ENCODE measurements at regions not wholly inside any gene's neighbourhood (a gene's known extent, or its start where the extent isn't known, plus 50 kb on each side); places are given as distances from the start of the nearest gene placed in this dataset.

DNA sequence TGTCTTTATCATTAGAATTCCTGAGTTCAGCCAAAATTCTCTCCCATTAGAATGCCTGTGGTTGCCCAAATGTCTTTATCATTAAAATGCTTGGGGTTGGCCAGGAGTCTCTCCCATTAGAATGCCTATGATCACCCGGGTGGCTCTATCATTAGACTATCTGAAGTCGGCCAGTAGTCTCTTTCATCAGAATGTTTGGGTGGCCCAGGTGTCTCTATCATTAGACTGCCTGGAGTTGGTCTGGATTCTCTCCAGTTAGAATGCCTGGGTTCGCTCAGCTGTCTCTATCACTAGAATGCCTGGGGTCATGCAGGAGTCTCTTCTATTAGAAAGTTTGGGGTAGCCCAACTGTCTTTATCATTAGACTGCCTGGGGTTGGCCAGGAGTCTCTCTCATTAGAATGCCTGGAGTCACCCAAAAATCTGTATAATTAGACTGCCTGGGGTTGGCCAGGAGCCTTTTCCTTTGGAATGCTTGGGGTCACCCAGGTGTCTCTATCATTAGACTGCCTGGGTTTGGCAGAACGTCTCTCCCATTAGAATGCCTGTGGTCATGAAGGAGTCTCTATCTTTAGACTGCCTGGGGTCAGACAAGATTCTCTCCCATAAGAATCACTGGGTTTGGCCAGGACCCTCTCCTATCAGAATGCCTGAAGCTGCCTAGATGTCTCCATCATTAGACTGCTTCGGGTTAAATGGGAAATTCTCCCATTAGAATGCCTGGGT, 1478.3 kb downstream of the UQCRFS1 start:
- Histone ChIP-seq H3K9me3 (peaks cover 0 to 12% (median 4%) of the 10 kb centered on the region in 4 donors), H3K27me3 (no peaks in the 10 kb centered on the region), H3K4me3 (no peak overlapping the region), H3K27ac (no peak overlapping the region), H3K36me3 (peaks cover 0 to 66% (median 3%) of the 10 kb centered on the region in 4 donors), H3K4me1 (no peaks in the 10 kb centered on the region)
- no peak for DNase-seq
- intact Hi-C loops (cut with DNase I), result no loop called here
- WGBS, 2 donors, result 92 to 93% methylated on average over 5 of the region's 5 CpGs
- TF ChIP-seq, protein P1, sequence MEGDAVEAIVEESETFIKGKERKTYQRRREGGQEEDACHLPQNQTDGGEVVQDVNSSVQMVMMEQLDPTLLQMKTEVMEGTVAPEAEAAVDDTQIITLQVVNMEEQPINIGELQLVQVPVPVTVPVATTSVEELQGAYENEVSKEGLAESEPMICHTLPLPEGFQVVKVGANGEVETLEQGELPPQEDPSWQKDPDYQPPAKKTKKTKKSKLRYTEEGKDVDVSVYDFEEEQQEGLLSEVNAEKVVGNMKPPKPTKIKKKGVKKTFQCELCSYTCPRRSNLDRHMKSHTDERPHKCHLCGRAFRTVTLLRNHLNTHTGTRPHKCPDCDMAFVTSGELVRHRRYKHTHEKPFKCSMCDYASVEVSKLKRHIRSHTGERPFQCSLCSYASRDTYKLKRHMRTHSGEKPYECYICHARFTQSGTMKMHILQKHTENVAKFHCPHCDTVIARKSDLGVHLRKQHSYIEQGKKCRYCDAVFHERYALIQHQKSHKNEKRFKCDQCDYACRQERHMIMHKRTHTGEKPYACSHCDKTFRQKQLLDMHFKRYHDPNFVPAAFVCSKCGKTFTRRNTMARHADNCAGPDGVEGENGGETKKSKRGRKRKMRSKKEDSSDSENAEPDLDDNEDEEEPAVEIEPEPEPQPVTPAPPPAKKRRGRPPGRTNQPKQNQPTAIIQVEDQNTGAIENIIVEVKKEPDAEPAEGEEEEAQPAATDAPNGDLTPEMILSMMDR (IDR thresholded peaks at IDR 0.05), result no peak
- TF ChIP-seq EP300 (IDR thresholded peaks at IDR 0.05) (no peak), POLR2A (IDR thresholded peaks at IDR 0.05) (no peak), POLR2AphosphoS5 (IDR thresholded peaks at IDR 0.05) (no peak)

DNA sequence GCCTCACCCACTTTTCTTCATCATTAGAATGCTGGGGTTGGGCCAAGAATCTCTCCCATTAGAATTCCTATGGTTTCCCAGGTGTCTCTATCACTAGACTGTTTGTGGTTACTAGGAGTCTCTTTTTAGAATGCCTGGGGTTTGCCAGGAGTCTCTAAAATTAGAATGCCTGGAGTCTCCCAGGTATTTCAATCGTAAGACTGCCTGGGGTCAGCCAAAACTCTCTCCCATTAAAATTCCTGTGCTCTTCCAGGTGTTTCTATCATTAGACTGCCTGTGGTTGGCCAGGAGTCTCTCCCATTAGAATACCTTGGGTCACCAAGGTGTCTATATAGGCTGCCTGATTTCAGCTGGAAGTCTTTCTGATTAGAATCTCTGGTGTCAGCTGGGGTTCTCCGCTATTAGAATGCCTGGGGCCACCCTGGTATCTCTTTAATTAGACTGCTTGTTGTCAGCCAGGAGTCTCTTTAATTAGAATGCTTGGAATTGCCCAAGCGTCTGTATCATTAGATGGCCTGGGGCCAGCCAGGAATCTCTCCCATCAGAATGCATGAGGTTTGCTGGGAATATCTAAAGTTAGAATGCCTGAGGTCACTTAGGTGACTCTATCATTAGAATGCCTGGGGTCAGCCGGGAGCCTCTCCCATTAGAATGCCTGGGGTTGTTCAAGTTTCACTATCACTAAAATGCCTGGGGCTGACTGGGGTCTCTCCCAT, 1479.2 kb downstream of the UQCRFS1 start:
- no peak overlapping the region for H3K27ac ChIP-seq
- 93 to 96% methylated on average over 4 of the region's 4 CpGs for WGBS, 2 donors
- H3K4me1 ChIP-seq, result no peaks in the 10 kb centered on the region
- H3K27me3 ChIP-seq, result no peaks in the 10 kb centered on the region
- intact Hi-C loops (cut with DNase I), result no loop called here
- peaks cover 0 to 12% (median 7%) of the 10 kb centered on the region in 4 donors for H3K9me3 ChIP-seq
- no peak for DNase-seq
- no peak for TF ChIP-seq EP300 (IDR thresholded peaks at IDR 0.05)
- TF ChIP-seq, protein P1 (IDR thresholded peaks at IDR 0.05), result no peak
- no peak for TF ChIP-seq POLR2A (IDR thresholded peaks at IDR 0.05)
- peaks cover 0 to 66% (median 3%) of the 10 kb centered on the region in 4 donors for H3K36me3 ChIP-seq
- H3K4me3 ChIP-seq, result no peak overlapping the region

DNA sequence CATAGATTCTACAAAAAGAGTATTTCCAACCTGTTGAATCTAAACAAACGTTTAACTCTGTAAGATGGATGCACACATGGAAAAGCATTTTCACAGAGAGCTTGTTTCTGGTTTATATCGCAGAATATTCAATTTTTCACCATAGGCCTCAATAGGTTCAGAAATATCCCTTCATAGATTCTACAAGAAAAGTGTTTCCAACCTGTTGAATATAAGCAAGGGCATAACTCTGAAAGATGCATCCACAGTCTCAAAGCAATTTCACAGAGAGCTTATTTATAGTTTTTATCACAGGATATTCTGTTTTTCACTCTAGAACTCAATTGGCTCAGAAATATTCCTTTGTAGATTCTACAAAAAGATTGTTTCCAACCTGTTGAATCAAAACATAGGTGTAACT, 1483.6 kb downstream of the UQCRFS1 start:
- WGBS, 2 donors, result 90 to 92% methylated on average over 2 of the region's 2 CpGs
- TF ChIP-seq, protein P1 (IDR thresholded peaks at IDR 0.05), result no peak
- TF ChIP-seq EP300 (IDR thresholded peaks at IDR 0.05) (no peak), POLR2A (IDR thresholded peaks at IDR 0.05) (no peak), POLR2AphosphoS5 (IDR thresholded peaks at IDR 0.05) (no peak)
- intact Hi-C loops (cut with DNase I), result no loop called here

DNA sequence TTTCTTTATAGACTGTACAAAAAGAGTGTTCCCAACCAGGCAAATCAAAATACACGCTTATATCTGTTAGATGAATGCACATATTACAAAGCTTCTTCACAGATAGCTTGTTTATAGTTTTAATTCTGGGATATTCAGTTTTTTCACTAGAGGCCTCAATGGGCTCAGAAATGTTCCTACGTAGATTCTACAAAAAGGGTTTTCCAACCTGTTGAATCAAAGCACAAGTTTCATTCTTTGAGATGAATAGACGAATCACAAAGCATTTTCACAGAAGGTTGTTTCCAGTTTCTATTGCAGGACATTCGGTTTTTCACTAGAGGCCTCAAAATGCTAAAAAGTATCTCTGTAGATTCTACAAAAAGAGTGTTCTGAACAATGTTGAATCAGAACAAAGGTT, 1490.3 kb downstream of the UQCRFS1 start:
- no peak overlapping the region for H3K27ac ChIP-seq
- H3K4me1 ChIP-seq, result no peaks in the 10 kb centered on the region
- intact Hi-C loops (cut with DNase I), result no loop called here
- H3K36me3 ChIP-seq, result peaks cover 0 to 8% (median 2%) of the 10 kb centered on the region in 4 donors
- no peak for DNase-seq
- H3K9me3 ChIP-seq, result peaks cover 0 to 41% (median 13%) of the 10 kb centered on the region in 4 donors
- TF ChIP-seq POLR2A (IDR thresholded peaks at IDR 0.05) (no peak), EP300 (IDR thresholded peaks at IDR 0.05) (no peak), POLR2AphosphoS5 (IDR thresholded peaks at IDR 0.05) (no peak)
- TF ChIP-seq, protein P1 (IDR thresholded peaks at IDR 0.05), result no peak
- H3K4me3 ChIP-seq, result no peak overlapping the region
- WGBS, 2 donors, result 79 to 80% methylated on average over 4 of the region's 4 CpGs
- H3K27me3 ChIP-seq, result no peaks in the 10 kb centered on the region

More for the DNA sequence above, 1483.6 kb downstream of the UQCRFS1 start:
- Histone ChIP-seq H3K27ac (no peak overlapping the region), H3K36me3 (peaks cover 0 to 45% (median 5%) of the 10 kb centered on the region in 4 donors), H3K9me3 (peaks cover 0 to 15% (median 11%) of the 10 kb centered on the region in 4 donors), H3K27me3 (no peaks in the 10 kb centered on the region), H3K4me1 (no peaks in the 10 kb centered on the region), H3K4me3 (no peak overlapping the region)
- no peak for DNase-seq

Data from sigmoid colon (tissue), 6 donors.